OCI-LY3 (cell line): ENCODE measurements at regions not wholly inside any gene's neighbourhood (a gene's known extent, or its start where the extent isn't known, plus 50 kb on each side); places are given as distances from the start of the nearest gene placed in this dataset.
A peak's percentile ranks its signal among the peaks of the same experiment; 100 is the strongest.

Experiments used
- H2AFZ ChIP-seq: fragments of 200-600, 300-600 bp; shearing (Covaris generic); 2 replicates; pipeline ENCODE4 v1.6.0; 2014; ENCODE audit warnings: antibody characterized with exemption, low read depth, low read length
- H3K27ac ChIP-seq: fragments of 200-600, 300-600 bp; sonication (generic); 2 replicates; pipeline ENCODE4 v1.5.1; 2014; ENCODE audit warnings: mild to moderate bottlenecking, low read length, moderate library complexity, mixed read lengths
- H3K27me3 ChIP-seq: fragments of 200-600, 300-600 bp; sonication (generic); 2 replicates; pipeline ENCODE4 v1.6.1; 2014; ENCODE audit warnings: low read depth, low read length, mixed read lengths
- H3K36me3 ChIP-seq: fragments of 200-600, 300-600 bp; sonication (generic); replicated peaks from 2 replicates; pipeline ENCODE3; 2014; ENCODE audit warnings: low read depth, low read length, mixed read lengths
- H3K4me1 ChIP-seq: fragments of 300-600, 200-600 bp; sonication (generic); 2 replicates; pipeline ENCODE4 v1.6.1; 2014; ENCODE audit warnings: low read length, mixed read lengths
- H3K4me2 ChIP-seq: fragments of 200-600, 300-600 bp; sonication (generic); 2 replicates; pipeline ENCODE4 v1.6.1; 2014; ENCODE audit warnings: low read length, mixed read lengths
- H3K4me3 ChIP-seq: fragments of 300-600, 200-600 bp; sonication (generic); 2 replicates; pipeline ENCODE4 v1.5.1; 2014; ENCODE audit warnings: antibody characterized with exemption, mild to moderate bottlenecking, low read length, moderate library complexity
- H3K79me2 ChIP-seq: fragments of 300-600, 200-600 bp; shearing (Covaris generic); 2 replicates; pipeline ENCODE4 v1.6.1; 2014; ENCODE audit warnings: mild to moderate bottlenecking, low read length, mixed read lengths
- H3K9ac ChIP-seq: fragments of 300-600, 200-600 bp; shearing (Covaris generic); 2 replicates; pipeline ENCODE4 v1.6.0; 2014; ENCODE audit warnings: mild to moderate bottlenecking, low read length, moderate library complexity
- H3K9me3 ChIP-seq: fragments of 200-600, 300-600 bp; shearing (Covaris generic); 2 replicates; pipeline ENCODE4 v1.6.1; 2014; ENCODE audit warnings: low read length, mixed read lengths; ENCODE audit not compliant: insufficient read depth
- H4K20me1 ChIP-seq: fragments of 200-600, 300-600 bp; sonication (generic); 2 replicates; pipeline ENCODE4 v1.6.1; 2016; ENCODE audit warnings: low read length, mixed read lengths; ENCODE audit not compliant: insufficient read depth
- CTCF ChIP-seq: fragments of 200-600, 300-600 bp; sonication (generic); IDR thresholded peaks from 2 replicates; pipeline ENCODE4 v1.5.1; 2014; ENCODE audit warnings: antibody characterized with exemption, low read length, low read depth
- EZH2phosphoT487 ChIP-seq: fragments of 200-600 bp; shearing (Covaris generic); IDR thresholded peaks from 2 replicates; pipeline ENCODE4 v1.6.1; 2018; ENCODE audit warnings: antibody characterized with exemption, mixed run types, low read depth

DNA sequence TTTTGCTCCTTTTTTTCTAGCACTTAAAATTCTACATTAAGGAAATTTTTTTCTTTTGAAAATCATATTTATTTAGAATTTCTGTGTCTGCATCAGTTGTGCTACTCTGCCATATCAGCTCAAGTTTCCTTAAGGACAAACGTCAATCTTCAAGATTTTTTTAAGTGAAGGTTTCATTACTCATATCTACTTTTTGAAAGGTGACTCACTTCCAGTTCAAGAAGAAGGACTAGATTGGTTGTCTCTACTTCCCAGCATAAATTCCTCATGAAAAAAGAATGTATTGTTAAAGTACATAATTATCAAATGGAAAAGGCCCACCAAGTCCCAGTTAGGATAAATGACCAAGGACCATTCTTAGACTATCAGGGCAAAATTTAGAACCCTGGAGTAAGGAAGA, 626.5 kb downstream of the DMRTA1 start:
- H2AFZ ChIP-seq = no peak overlapping the region
- no peak overlapping the region for H3K27ac ChIP-seq
- TF ChIP-seq CTCF (no peak), EZH2phosphoT487 (no peak)
- H3K9me3 ChIP-seq = no peaks in the 10 kb centered on the region
- H3K4me2 ChIP-seq = no peak overlapping the region
- H3K9ac ChIP-seq = no peak overlapping the region
- no peaks in the 10 kb centered on the region for H3K36me3 ChIP-seq
- H3K4me3 ChIP-seq = no peak overlapping the region
- H3K79me2 ChIP-seq = no peaks in the 10 kb centered on the region
- H3K27me3 ChIP-seq = no peaks in the 10 kb centered on the region
- no peaks in the 10 kb centered on the region for H3K4me1 ChIP-seq
- H4K20me1 ChIP-seq = no peaks in the 10 kb centered on the region

GRCh38 chr9:23079798-23080197, 633.2 kb downstream of the DMRTA1 start:
- Histone ChIP-seq H3K79me2 (no peaks in the 10 kb centered on the region), H3K27ac (no peak overlapping the region), H3K4me2 (peak overlapping the region; percentile 31), H3K9me3 (no peaks in the 10 kb centered on the region), H3K27me3 (no peaks in the 10 kb centered on the region), H3K36me3 (peaks cover 6% of the 10 kb centered on the region), H3K9ac (no peak overlapping the region), H2AFZ (peak overlapping the region; percentile 74; the same call in 1 of the 2 replicates), H4K20me1 (no peaks in the 10 kb centered on the region), H3K4me1 (peaks cover 9% of the 10 kb centered on the region; the same call in 1 of the 2 replicates), H3K4me3 (no peak overlapping the region)
- TF ChIP-seq EZH2phosphoT487 (no peak), CTCF (no peak)

DNA sequence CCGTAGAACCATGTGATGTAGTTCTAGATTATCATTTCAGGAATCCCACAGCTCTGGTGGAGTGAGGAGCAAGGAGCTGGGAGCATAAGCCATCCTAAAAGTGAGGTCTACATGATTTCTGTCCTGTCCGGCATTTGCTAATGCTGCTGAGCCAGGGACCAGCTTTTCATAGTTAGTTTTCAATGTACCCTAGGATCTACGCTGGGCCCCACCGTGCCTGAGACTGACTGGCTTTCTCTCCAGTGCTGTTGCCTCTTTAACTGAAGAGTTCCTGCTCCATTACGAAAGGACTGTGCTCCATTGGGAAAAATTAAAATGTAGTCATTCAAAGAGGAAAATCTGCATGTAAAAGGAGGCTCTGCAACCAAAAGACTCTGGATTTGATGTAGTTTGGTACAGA, 634.8 kb downstream of the DMRTA1 start:
- H3K36me3 ChIP-seq = peaks cover 6% of the 10 kb centered on the region
- no peaks in the 10 kb centered on the region for H4K20me1 ChIP-seq
- no peaks in the 10 kb centered on the region for H3K9me3 ChIP-seq
- H3K4me2 ChIP-seq = no peak overlapping the region
- H3K79me2 ChIP-seq = no peaks in the 10 kb centered on the region
- no peak overlapping the region for H3K27ac ChIP-seq
- H3K4me3 ChIP-seq = no peak overlapping the region
- H3K9ac ChIP-seq = no peak overlapping the region
- TF ChIP-seq CTCF (no peak), EZH2phosphoT487 (no peak)
- H3K27me3 ChIP-seq = no peaks in the 10 kb centered on the region
- 0 out of 2 replicates have a peak overlapping the region, but pooled peaks have one; percentile 24 for H2AFZ ChIP-seq
- peaks cover 9% of the 10 kb centered on the region; the same call in 1 of the 2 replicates for H3K4me1 ChIP-seq

- H3K9me3 ChIP-seq = peaks cover 3% of the 10 kb centered on the region; the same call in 1 of the 2 replicates
- peak overlapping the region; percentile 26; the same call in 1 of the 2 replicates for H3K9ac ChIP-seq
- H3K27me3 ChIP-seq = no peaks in the 10 kb centered on the region
- H3K36me3 ChIP-seq = no peaks in the 10 kb centered on the region
- peaks cover 8% of the 10 kb centered on the region for H3K4me1 ChIP-seq
- TF ChIP-seq EZH2phosphoT487 (no peak), CTCF (peak; percentile 87)
- H3K4me3 ChIP-seq = peak overlapping the region; percentile 46
- H4K20me1 ChIP-seq = no peaks in the 10 kb centered on the region
- peak overlapping the region; percentile 95 for H2AFZ ChIP-seq
- no peak overlapping the region for H3K27ac ChIP-seq
- no peaks in the 10 kb centered on the region for H3K79me2 ChIP-seq
- peak overlapping the region; percentile 58 for H3K4me2 ChIP-seq
Observed at GRCh38 chr9:23088932-23089364, 642.3 kb downstream of the DMRTA1 start.
